ENCODE measurements at regions not wholly inside any gene's neighbourhood (a gene's known extent, or its start where the extent isn't known, plus 50 kb on each side); places are given as distances from the start of the nearest gene placed in this dataset.

DNA sequence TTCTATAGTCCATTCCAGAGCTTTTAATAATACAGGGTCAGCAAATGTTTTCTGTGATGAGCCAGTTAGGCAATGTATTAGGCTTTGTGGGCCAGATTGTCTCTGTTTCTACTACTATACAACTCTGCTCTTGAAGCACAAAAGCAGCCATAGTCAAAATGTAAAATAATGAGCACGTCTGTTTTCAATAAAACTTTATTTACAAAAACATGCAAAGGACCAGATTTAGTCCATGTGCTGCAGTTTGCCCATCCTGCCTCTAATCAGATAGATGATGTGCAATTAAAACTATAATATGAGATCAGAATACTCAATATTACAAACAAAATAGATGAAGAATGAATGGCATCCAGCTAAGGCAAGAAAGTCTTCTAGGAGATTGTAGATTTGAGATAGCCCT lies 127.8 kb upstream of the FRMPD4 start:
- TF ChIP-seq SUZ12 (IDR thresholded peaks at IDR 0.05) (no peak), FOXM1 (IDR thresholded peaks at IDR 0.05; ENCODE audit: borderline replicate concordance) (no peak)

All from HEK293T (cell line).